SHP77 treated with DMSO at 0.1 percent for 48 hours (cell line): ENCODE measurements at regions not wholly inside any gene's neighbourhood (a gene's known extent, or its start where the extent isn't known, plus 50 kb on each side); places are given as distances from the start of the nearest gene placed in this dataset.
"Not testable (repeated sequence)": the region's sequence is repeated elsewhere in the genome, so short reads cannot be mapped to it uniquely, and the experiment has no call there.

Experiments
- DNase-seq: peaks from one replicate; lab custom pipeline; 2025; lab: John Stamatoyannopoulos, UW

GRCh38 chr14:82814339-82814738 lies 1280.7 kb upstream of the SEL1L start:
- DNase-seq: not testable (repeated sequence)

- no peak for DNase-seq
These were observed 1296.9 kb upstream of the SEL1L start for GRCh38 chr14:82830596-82830995.

GRCh38 chr14:82836256-82836950 lies 1302.8 kb upstream of the SEL1L start:
- DNase-seq: no peak

- no peak for DNase-seq
These were observed 1304.0 kb upstream of the SEL1L start for GRCh38 chr14:82837611-82838140.

- DNase-seq: no peak
These were observed 1316.9 kb upstream of the SEL1L start for GRCh38 chr14:82850576-82850975.

- DNase-seq: no peak
These were observed 1320.5 kb upstream of the SEL1L start for GRCh38 chr14:82854131-82854530.

- no peak for DNase-seq
These were observed 1321.2 kb upstream of the SEL1L start for GRCh38 chr14:82854901-82855300.

- peak; percentile 63 for DNase-seq
These were observed 1322.3 kb upstream of the SEL1L start for GRCh38 chr14:82855912-82856391.

GRCh38 chr14:82861313-82861712 lies 1327.7 kb upstream of the SEL1L start:
- no peak for DNase-seq

- no peak for DNase-seq
These were observed 1338.8 kb upstream of the SEL1L start for GRCh38 chr14:82872494-82872893.

GRCh38 chr14:82878951-82879350 lies 1345.3 kb upstream of the SEL1L start:
- no peak for DNase-seq

- DNase-seq: no peak
These were observed 1346.4 kb upstream of the SEL1L start for GRCh38 chr14:82879949-82880535.

GRCh38 chr14:82886670-82887069 lies 1353.0 kb upstream of the SEL1L start:
- DNase-seq: no peak

- DNase-seq: no peak
These were observed 1356.0 kb upstream of the SEL1L start for GRCh38 chr14:82889701-82890100.

GRCh38 chr14:82896476-82896875 lies 1362.8 kb upstream of the SEL1L start:
- DNase-seq: no peak

- no peak for DNase-seq
These were observed 1364.0 kb upstream of the SEL1L start for GRCh38 chr14:82897469-82898308.

- no peak for DNase-seq
These were observed 1372.1 kb upstream of the SEL1L start for GRCh38 chr14:82905762-82906161.

GRCh38 chr14:82911930-82912329 lies 1378.3 kb upstream of the SEL1L start:
- DNase-seq: no peak

- no peak for DNase-seq
These were observed 1379.7 kb upstream of the SEL1L start for GRCh38 chr14:82913396-82913795.

GRCh38 chr14:82915381-82915780 lies 1381.7 kb upstream of the SEL1L start:
- DNase-seq: no peak

- DNase-seq: no peak
These were observed 1402.0 kb upstream of the SEL1L start for GRCh38 chr14:82935691-82936090.

- DNase-seq: no peak
These were observed 1417.5 kb upstream of the SEL1L start for GRCh38 chr14:82951171-82951570.

- no peak for DNase-seq
These were observed 1430.1 kb upstream of the SEL1L start for GRCh38 chr14:82963756-82964155.
